BLaER1 treated with 17β-estradiol and CSF1 and Interleukin-3, amounts not matched to agents 10 nM and 100 nM (cell line): ENCODE measurements at regions not wholly inside any gene's neighbourhood (a gene's known extent, or its start where the extent isn't known, plus 50 kb on each side); places are given as distances from the start of the nearest gene placed in this dataset.
A peak's percentile ranks its signal among the peaks of the same experiment; 100 is the strongest.

Experiments used
- H3K27ac ChIP-seq, 11 experiments: shearing (Covaris generic); formaldehyde crosslinking; 2 replicates each; pipeline ENCODE4 v1.8.1; 2022
- H3K27me3 ChIP-seq, 11 experiments: shearing (Covaris generic); formaldehyde crosslinking; 2 replicates each; pipeline ENCODE4 v1.8.1; 2022
- H3K36me3 ChIP-seq, 11 experiments: shearing (Covaris generic); formaldehyde crosslinking; 2 replicates each; pipeline ENCODE4 v1.8.1; 2022
- H3K4me1 ChIP-seq, 10 experiments: shearing (Covaris generic); formaldehyde crosslinking; 2 replicates each; pipeline ENCODE4 v1.8.1; 2022
- H3K4me2 ChIP-seq, 11 experiments: shearing (Covaris generic); formaldehyde crosslinking; 2 replicates each; pipeline ENCODE4 v1.8.1; 2022
- H3K4me3 ChIP-seq, 10 experiments: shearing (Covaris generic); formaldehyde crosslinking; 2 replicates each; pipeline ENCODE4 v1.8.1; 2022
- H3K9ac ChIP-seq, 11 experiments: shearing (Covaris generic); formaldehyde crosslinking; 2 replicates each; pipeline ENCODE4 v1.8.1; 2022
- H3K9me3 ChIP-seq, 11 experiments: shearing (Covaris generic); formaldehyde crosslinking; replicated peaks in 1 of 11; 2 replicates each; pipeline ENCODE4 v1.8.1; 2022
- H4K20me1 ChIP-seq, 11 experiments: shearing (Covaris generic); formaldehyde crosslinking; 2 replicates each; pipeline ENCODE4 v1.8.1; 2022
- Cebpa-rat ChIP-seq, 11 experiments: shearing (Covaris generic); IDR thresholded peaks; 2 replicates each; pipeline ENCODE4 v1.8.1; 2022

DNA sequence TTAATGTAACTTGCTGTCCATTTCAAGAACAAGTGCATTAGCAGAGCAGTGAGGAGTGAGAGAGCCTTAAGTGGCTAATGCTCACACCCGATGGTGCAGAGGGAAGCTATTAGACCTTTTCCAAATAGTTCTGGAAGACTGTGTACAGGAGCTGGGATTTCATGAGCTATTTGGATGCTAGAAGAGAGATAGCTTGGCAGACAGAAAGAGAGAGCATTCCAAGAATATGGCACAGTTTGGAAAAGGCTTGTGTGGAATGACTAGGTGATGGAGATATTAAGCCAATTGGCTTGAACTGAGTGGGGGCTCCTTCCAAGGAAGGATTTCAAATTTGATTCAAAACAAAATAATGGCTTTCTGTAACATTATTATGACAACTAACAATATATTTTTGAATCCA lies 1097.2 kb upstream of the TENM3 start:
- no peaks in the 10 kb centered on the region for H3K9me3 ChIP-seq
- no peak overlapping the region for H3K4me3 ChIP-seq
- no peak overlapping the region for H3K27ac ChIP-seq
- peaks cover 0 to 7% (median 0%) of the 10 kb centered on the region in 10 experiments; a peak in 2 of 20 replicates for H3K4me1 ChIP-seq
- H3K36me3 ChIP-seq: no peaks in the 10 kb centered on the region
- no peaks in the 10 kb centered on the region for H4K20me1 ChIP-seq
- H3K4me2 ChIP-seq: no peak overlapping the region
- H3K9ac ChIP-seq: no peak overlapping the region
- H3K27me3 ChIP-seq: no peaks in the 10 kb centered on the region
- TF ChIP-seq Cebpa-rat (IDR thresholded peaks at IDR 0.05): no peak

DNA sequence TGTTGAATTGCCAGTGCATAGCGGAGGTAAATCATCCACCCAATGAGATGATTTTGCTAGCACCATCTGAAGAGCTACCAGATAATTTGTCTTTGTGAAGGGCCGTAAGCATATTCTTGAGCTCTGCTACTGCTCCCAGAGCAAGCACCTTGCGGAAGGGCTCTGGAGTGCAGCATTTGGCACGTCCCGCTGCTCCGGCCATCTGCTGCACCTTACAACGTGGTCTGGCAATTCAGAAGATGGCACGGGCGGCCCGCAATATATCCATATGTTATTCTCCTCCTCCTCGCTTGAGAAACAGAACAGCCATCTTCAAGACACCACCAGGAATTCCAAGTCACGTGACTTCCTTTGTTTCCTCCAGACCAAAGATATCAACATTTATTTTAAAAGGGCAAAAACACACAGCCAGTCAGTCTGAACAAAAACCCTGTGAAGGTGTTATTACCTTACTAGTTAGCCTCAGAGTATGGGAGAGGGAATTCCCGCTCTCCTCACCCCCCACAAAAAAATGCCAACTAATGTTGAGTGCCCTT lies 1095.7 kb upstream of the TENM3 start:
- Histone ChIP-seq H3K4me2 (peak overlapping the region in 1 of 11 experiments; percentile 23; a peak in 1 of 22 replicates), H3K9me3 (no peaks in the 10 kb centered on the region), H3K36me3 (no peaks in the 10 kb centered on the region), H3K4me1 (peaks cover 0 to 7% (median 0%) of the 10 kb centered on the region in 10 experiments; a peak in 2 of 20 replicates), H4K20me1 (no peaks in the 10 kb centered on the region), H3K9ac (no peak overlapping the region), H3K27me3 (no peaks in the 10 kb centered on the region), H3K27ac (no peak overlapping the region), H3K4me3 (no peak overlapping the region)
- no peak for TF ChIP-seq Cebpa-rat (IDR thresholded peaks at IDR 0.05)

DNA sequence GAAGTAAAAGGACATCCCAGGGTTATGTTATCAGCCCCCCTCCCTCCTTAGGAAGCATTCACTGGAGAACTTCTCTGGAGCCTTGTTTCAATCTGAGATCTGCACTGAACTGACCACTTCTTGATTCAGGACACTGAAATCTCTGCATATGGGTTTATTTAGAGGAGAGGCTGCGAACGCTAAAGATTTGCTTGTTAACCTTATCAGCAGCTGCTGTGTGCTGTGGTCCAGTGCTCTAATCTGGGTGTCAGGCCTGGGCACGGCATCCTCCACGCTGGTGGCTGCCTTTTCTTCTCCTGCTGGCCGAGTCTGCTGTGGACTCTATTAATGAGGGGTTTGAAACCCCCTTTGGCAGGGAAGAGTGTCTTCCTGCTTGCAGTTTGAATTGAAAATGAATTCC lies 1094.7 kb upstream of the TENM3 start:
- Histone ChIP-seq H3K9me3 (no peaks in the 10 kb centered on the region), H4K20me1 (no peaks in the 10 kb centered on the region), H3K4me1 (peaks cover 0 to 7% (median 0%) of the 10 kb centered on the region in 10 experiments; a peak in 2 of 20 replicates), H3K4me3 (no peak overlapping the region), H3K27me3 (no peaks in the 10 kb centered on the region), H3K4me2 (no peak overlapping the region), H3K27ac (no peak overlapping the region), H3K36me3 (no peaks in the 10 kb centered on the region), H3K9ac (no peak overlapping the region)
- no peak for TF ChIP-seq Cebpa-rat (IDR thresholded peaks at IDR 0.05)

DNA sequence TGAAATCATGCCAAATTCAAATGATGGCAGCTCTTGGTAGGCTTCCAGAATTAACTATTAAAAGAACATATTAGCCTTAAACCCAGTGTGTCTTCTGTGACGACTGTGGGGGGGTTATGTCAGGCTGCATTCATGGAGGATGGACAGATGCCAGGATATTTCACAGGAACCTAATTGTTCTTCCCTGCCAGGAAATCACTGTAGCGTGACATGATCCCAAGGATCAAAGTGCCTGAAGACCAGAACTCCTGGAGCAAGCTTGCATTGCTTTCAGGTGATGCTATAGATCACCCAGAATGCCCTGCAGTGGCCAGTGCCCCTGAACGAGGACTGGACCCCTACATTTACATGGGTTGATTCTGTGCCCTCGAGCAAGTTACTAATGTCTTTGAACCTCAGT lies 1093.0 kb upstream of the TENM3 start:
- no peak for TF ChIP-seq Cebpa-rat (IDR thresholded peaks at IDR 0.05)
- Histone ChIP-seq H3K27ac (no peak overlapping the region), H3K27me3 (no peaks in the 10 kb centered on the region), H3K36me3 (no peaks in the 10 kb centered on the region), H3K4me3 (no peak overlapping the region), H3K4me1 (peaks cover 0 to 7% (median 0%) of the 10 kb centered on the region in 10 experiments; a peak in 2 of 20 replicates), H4K20me1 (no peaks in the 10 kb centered on the region), H3K9me3 (no peaks in the 10 kb centered on the region), H3K9ac (no peak overlapping the region), H3K4me2 (no peak overlapping the region)

DNA sequence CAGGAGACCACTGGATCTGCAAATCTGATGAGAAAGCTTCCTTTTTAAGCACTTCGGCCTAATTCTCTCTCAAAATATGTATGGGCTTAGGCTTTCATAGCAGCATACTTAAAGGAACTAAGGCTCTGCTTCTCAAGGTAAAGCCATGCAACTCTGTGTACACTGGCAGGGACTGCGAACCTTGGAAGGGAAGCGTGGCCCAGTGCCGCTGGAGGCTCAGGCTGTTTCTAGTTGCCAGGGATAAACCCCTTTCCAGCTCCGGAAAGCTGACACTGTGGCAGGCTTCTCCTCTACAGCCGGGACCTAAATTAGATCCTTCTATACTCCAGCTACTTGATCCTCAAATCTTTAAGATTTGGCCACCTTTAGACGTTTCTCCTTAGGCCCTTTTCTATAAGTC lies 1091.3 kb upstream of the TENM3 start:
- Histone ChIP-seq H3K4me2 (no peak overlapping the region), H3K9me3 (no peaks in the 10 kb centered on the region), H3K27ac (no peak overlapping the region), H3K4me3 (no peak overlapping the region), H3K27me3 (no peaks in the 10 kb centered on the region), H3K9ac (no peak overlapping the region), H3K36me3 (no peaks in the 10 kb centered on the region), H4K20me1 (no peaks in the 10 kb centered on the region), H3K4me1 (peaks cover 0 to 7% (median 0%) of the 10 kb centered on the region in 10 experiments; a peak in 2 of 20 replicates)
- no peak for TF ChIP-seq Cebpa-rat (IDR thresholded peaks at IDR 0.05)

DNA sequence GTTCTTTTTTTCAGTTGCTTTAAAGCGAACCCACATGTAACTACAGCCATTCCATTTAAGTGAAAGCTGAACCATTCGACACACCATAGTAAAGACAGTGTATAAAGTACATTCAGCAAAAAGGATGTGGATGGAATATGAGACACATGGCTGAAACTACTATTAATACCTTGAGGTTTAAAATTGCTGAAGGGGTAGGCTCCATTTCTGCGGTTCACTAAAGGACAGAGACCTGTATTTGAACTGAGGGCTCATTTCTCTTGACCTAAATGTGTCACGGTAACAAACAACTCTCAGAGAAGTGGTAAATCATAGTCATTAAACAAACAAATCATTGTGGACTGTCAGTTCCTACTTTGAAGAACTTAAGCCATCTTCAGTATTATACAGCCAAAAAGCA lies 1085.6 kb upstream of the TENM3 start:
- no peak for TF ChIP-seq Cebpa-rat (IDR thresholded peaks at IDR 0.05)
- H3K9ac ChIP-seq: no peak overlapping the region

DNA sequence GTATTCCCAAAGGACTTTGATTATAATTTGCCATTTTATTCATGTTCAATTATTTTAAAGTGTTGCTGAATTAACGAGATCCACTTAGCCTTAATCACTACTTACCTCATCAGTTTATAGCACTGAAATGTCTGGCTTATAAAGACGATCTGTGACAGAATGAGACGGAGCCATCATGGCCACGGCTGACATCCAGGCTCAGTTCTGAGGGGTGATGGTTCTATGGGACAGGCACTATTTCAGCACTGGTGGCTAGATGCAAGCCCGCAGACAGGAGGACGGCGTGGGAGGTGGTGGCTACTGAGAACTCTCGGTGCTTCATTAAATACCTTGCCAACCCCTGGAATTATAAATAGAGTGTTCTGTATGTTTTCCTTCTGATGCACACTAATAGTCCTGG lies 1084.2 kb upstream of the TENM3 start:
- no peak overlapping the region for H3K27ac ChIP-seq
- H3K4me2 ChIP-seq: no peak overlapping the region
- H3K9me3 ChIP-seq: no peaks in the 10 kb centered on the region
- H3K4me1 ChIP-seq: no peaks in the 10 kb centered on the region
- no peak overlapping the region for H3K4me3 ChIP-seq
- no peaks in the 10 kb centered on the region for H3K36me3 ChIP-seq
- H3K9ac ChIP-seq: no peak overlapping the region
- no peaks in the 10 kb centered on the region for H3K27me3 ChIP-seq
- H4K20me1 ChIP-seq: no peaks in the 10 kb centered on the region
- TF ChIP-seq Cebpa-rat (IDR thresholded peaks at IDR 0.05): no peak

More for the DNA sequence above, 1085.6 kb upstream of the TENM3 start:
- Histone ChIP-seq H3K4me1 (no peaks in the 10 kb centered on the region), H3K27me3 (no peaks in the 10 kb centered on the region), H3K4me3 (no peak overlapping the region), H3K27ac (no peak overlapping the region), H4K20me1 (no peaks in the 10 kb centered on the region), H3K36me3 (no peaks in the 10 kb centered on the region), H3K9me3 (no peaks in the 10 kb centered on the region), H3K4me2 (no peak overlapping the region)

DNA sequence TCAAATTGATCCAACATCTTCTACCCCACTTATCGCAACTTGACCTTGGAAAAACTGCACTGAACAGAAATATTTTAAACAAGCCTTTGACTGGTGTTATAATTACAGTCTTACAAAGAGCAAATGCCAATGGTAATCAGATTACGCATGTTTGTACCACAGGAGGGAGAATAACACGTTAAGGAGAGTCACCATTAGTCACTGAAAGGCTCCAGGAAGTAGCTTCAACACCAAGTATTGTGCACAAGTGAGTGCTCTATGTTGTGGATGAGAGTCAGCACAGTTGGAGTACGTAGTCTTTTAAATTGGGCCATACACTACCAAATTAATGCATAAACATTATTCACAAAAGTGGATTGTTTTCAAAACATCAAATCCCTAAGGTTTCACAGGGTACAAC lies 1081.5 kb upstream of the TENM3 start:
- no peak overlapping the region for H3K4me2 ChIP-seq
- no peaks in the 10 kb centered on the region for H3K36me3 ChIP-seq
- TF ChIP-seq Cebpa-rat (IDR thresholded peaks at IDR 0.05): no peak

DNA sequence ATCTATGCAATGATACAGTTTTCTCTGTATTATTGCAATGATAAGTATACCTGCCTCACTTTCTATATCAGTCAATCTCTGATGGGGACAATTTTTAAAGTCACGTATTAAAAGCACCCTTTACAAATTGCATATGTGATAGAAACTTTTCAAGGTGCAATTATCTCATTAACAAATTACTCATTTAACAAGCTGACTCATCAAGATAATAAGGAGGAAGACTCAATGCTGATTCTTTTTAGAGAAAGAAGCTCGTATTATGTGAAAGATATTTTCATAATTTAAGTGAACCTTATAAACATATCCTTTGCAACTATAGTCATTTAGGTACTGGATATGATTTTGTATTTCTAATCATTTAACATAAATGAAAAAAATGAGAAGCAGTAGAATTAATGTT lies 1080.9 kb upstream of the TENM3 start:
- Histone ChIP-seq H3K27ac (no peak overlapping the region), H3K27me3 (no peaks in the 10 kb centered on the region), H3K4me3 (no peak overlapping the region), H3K4me2 (no peak overlapping the region), H3K9me3 (no peaks in the 10 kb centered on the region), H3K9ac (no peak overlapping the region), H3K36me3 (no peaks in the 10 kb centered on the region), H4K20me1 (no peaks in the 10 kb centered on the region), H3K4me1 (no peaks in the 10 kb centered on the region)
- TF ChIP-seq Cebpa-rat (IDR thresholded peaks at IDR 0.05): no peak

More for the DNA sequence above, 1081.5 kb upstream of the TENM3 start:
- Histone ChIP-seq H3K27me3 (no peaks in the 10 kb centered on the region), H3K4me1 (no peaks in the 10 kb centered on the region), H3K27ac (no peak overlapping the region), H3K9ac (no peak overlapping the region), H3K9me3 (no peaks in the 10 kb centered on the region), H4K20me1 (no peaks in the 10 kb centered on the region), H3K4me3 (no peak overlapping the region)

DNA sequence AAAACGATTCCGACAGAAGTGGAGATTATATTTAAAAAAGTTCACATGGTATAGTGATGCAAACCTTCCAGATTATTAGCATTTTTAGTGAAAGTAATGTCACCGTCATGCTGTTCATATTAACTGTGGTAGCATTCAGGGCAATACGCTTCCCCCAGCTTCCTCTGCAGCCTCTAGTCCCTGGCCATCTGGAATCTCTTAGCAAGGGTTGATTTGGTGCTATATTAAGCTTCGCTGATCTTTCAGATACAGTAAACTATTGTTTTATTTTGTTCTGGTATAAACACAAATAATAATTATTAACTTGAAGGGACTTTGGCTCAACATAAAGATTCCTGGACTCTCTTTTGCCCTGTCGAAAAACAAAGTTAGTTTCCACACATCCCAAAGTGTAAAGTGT lies 1080.5 kb upstream of the TENM3 start:
- TF ChIP-seq Cebpa-rat (IDR thresholded peaks at IDR 0.05): no peak
- no peaks in the 10 kb centered on the region for H3K4me1 ChIP-seq
- no peaks in the 10 kb centered on the region for H3K9me3 ChIP-seq
- H3K9ac ChIP-seq: no peak overlapping the region
- H3K36me3 ChIP-seq: no peaks in the 10 kb centered on the region
- no peaks in the 10 kb centered on the region for H3K27me3 ChIP-seq
- no peak overlapping the region for H3K4me3 ChIP-seq
- H3K4me2 ChIP-seq: no peak overlapping the region
- no peak overlapping the region for H3K27ac ChIP-seq
- no peaks in the 10 kb centered on the region for H4K20me1 ChIP-seq
